KG1 (cell line): ENCODE measurements at regions not wholly inside any gene's neighbourhood (a gene's known extent, or its start where the extent isn't known, plus 50 kb on each side); places are given as distances from the start of the nearest gene placed in this dataset.

ENCODE experiments used
- DNase-seq: peaks from one replicate; lab custom pipeline; 2025; lab: John Stamatoyannopoulos, UW

- DNase-seq: no peak
These were observed 262.0 kb downstream of the PAX1 start for GRCh38 chr20:21967481-21967880.

- no peak for DNase-seq
These were observed 251.1 kb downstream of the PAX1 start for GRCh38 chr20:21956591-21956990.

GRCh38 chr20:21947406-21947805 is 241.9 kb downstream of the PAX1 start:
- DNase-seq: no peak

- no peak for DNase-seq
These were observed 238.8 kb downstream of the PAX1 start for GRCh38 chr20:21944227-21944626.

- DNase-seq: no peak
These were observed 236.7 kb downstream of the PAX1 start for GRCh38 chr20:21941941-21942805.

GRCh38 chr20:21936720-21937380 is 231.4 kb downstream of the PAX1 start:
- no peak for DNase-seq

- DNase-seq: no peak
These were observed 230.8 kb downstream of the PAX1 start for GRCh38 chr20:21936261-21936660.

GRCh38 chr20:21933526-21933925 is 228.1 kb downstream of the PAX1 start:
- no peak for DNase-seq

- no peak for DNase-seq
These were observed 215.8 kb downstream of the PAX1 start for GRCh38 chr20:21921251-21921650.

- DNase-seq: no peak
These were observed 214.7 kb downstream of the PAX1 start for GRCh38 chr20:21920211-21920610.

- DNase-seq: no peak
These were observed 212.9 kb downstream of the PAX1 start for GRCh38 chr20:21918398-21918797.

- DNase-seq: no peak
These were observed 196.9 kb downstream of the PAX1 start for GRCh38 chr20:21902391-21902790.

- DNase-seq: no peak
These were observed 196.2 kb downstream of the PAX1 start for GRCh38 chr20:21901470-21902275.

GRCh38 chr20:21900431-21900830 is 195.0 kb downstream of the PAX1 start:
- no peak for DNase-seq

- no peak for DNase-seq
These were observed 169.5 kb downstream of the PAX1 start for GRCh38 chr20:21874921-21875320.

- DNase-seq: no peak
These were observed 168.7 kb downstream of the PAX1 start for GRCh38 chr20:21874127-21874526.

- DNase-seq: no peak
These were observed 167.8 kb downstream of the PAX1 start for GRCh38 chr20:21873291-21873690.

- no peak for DNase-seq
These were observed 162.3 kb downstream of the PAX1 start for GRCh38 chr20:21867811-21868210.

- DNase-seq: no peak
These were observed 161.9 kb downstream of the PAX1 start for GRCh38 chr20:21867353-21867752.

GRCh38 chr20:21862956-21863355 is 157.5 kb downstream of the PAX1 start:
- DNase-seq: no peak

GRCh38 chr20:21862259-21862946 is 156.9 kb downstream of the PAX1 start:
- no peak for DNase-seq

- DNase-seq: no peak
These were observed 135.5 kb downstream of the PAX1 start for GRCh38 chr20:21840991-21841390.
